ENCODE measurements at regions not wholly inside any gene's neighbourhood (a gene's known extent, or its start where the extent isn't known, plus 50 kb on each side); places are given as distances from the start of the nearest gene placed in this dataset.
"Not testable (repeated sequence)": the region's sequence is repeated elsewhere in the genome, so short reads cannot be mapped to it uniquely, and the experiment has no call there.

DNA sequence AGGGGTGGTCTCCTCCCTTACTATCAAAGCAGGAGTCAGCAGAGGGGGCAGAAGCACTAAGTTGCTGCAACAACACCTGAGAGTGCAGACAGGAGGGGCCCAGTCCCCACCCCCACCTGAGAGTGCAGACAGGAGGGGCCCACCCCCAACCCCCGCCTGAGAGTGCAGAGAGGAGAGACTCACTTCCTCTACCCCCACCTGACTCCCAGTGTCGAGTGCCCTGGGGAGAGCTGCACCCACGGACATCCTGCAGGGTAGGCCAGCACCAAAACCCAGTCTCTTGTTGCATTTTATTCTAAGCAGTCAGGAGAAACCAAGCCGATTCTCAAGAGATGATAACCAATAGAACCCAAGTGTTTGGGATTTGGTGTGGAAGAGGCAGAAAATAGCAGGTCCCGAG is 78.4 kb downstream of the NAPG start:
- Histone ChIP-seq H3K9me3 (replicated peaks in 1 of 11) (peaks cover 10 to 41% (median 23%) of the 10 kb centered on the region in 11 experiments), H3K4me2 (no peak overlapping the region), H3K4me3 (no peak overlapping the region), H3K9ac (no peak overlapping the region), H3K36me3 (0 out of 22 replicates have a peak, but pooled peaks cover 0 to 3% (median 0%) of the 10 kb centered on the region in 11 experiments), H3K27ac (no peak overlapping the region), H4K20me1 (no peaks in the 10 kb centered on the region), H3K4me1 (0 out of 20 replicates have a peak, but pooled peaks cover 0 to under 1% (median 0%) of the 10 kb centered on the region in 10 experiments), H3K27me3 (no peaks in the 10 kb centered on the region)
- TF ChIP-seq Cebpa-rat (IDR thresholded peaks at IDR 0.05) = no peak

- not testable (repeated sequence) for H3K27me3 ChIP-seq, H3K4me3 ChIP-seq, H3K4me1 ChIP-seq, H3K9ac ChIP-seq, H3K36me3 ChIP-seq, H4K20me1 ChIP-seq, H3K27ac ChIP-seq, H3K4me2 ChIP-seq
- H3K9me3 ChIP-seq (replicated peaks in 1 of 11) = peaks cover 10 to 29% (median 21%) of the 10 kb centered on the region in 11 experiments
Measured at GRCh38 chr18:10606881-10607280, 81.1 kb downstream of the NAPG start.

- H3K9ac ChIP-seq, H3K4me2 ChIP-seq, H3K27me3 ChIP-seq, H3K4me3 ChIP-seq, H3K36me3 ChIP-seq, H4K20me1 ChIP-seq, H3K4me1 ChIP-seq, H3K27ac ChIP-seq: not testable (repeated sequence)
- peaks cover 9 to 23% (median 19%) of the 10 kb centered on the region in 11 experiments for H3K9me3 ChIP-seq (replicated peaks in 1 of 11)
Measured at GRCh38 chr18:10607332-10608248, 81.8 kb downstream of the NAPG start.

GRCh38 chr18:10608450-10608849 is 82.6 kb downstream of the NAPG start:
- H3K4me3 ChIP-seq, H3K9ac ChIP-seq, H3K36me3 ChIP-seq, H3K4me2 ChIP-seq, H3K27me3 ChIP-seq, H4K20me1 ChIP-seq: not testable (repeated sequence)
- peaks cover 0 to 11% (median 0%) of the 10 kb centered on the region in 10 experiments; a peak in 2 of 20 replicates for H3K4me1 ChIP-seq
- peaks cover 3 to 14% (median 11%) of the 10 kb centered on the region in 11 experiments for H3K9me3 ChIP-seq (replicated peaks in 1 of 11)
- H3K27ac ChIP-seq = peak overlapping the region in 1 of 11 experiments; percentile 60; a peak in 2 of 22 replicates

GRCh38 chr18:10609046-10609445 is 83.2 kb downstream of the NAPG start:
- H3K27ac ChIP-seq; H3K4me2 ChIP-seq; H4K20me1 ChIP-seq; H3K36me3 ChIP-seq; H3K9ac ChIP-seq; H3K4me3 ChIP-seq; H3K27me3 ChIP-seq; H3K9me3 ChIP-seq (replicated peaks in 1 of 11): not testable (repeated sequence)
- H3K4me1 ChIP-seq = peaks cover 0 to 12% (median 0%) of the 10 kb centered on the region in 10 experiments; a peak in 2 of 20 replicates

DNA sequence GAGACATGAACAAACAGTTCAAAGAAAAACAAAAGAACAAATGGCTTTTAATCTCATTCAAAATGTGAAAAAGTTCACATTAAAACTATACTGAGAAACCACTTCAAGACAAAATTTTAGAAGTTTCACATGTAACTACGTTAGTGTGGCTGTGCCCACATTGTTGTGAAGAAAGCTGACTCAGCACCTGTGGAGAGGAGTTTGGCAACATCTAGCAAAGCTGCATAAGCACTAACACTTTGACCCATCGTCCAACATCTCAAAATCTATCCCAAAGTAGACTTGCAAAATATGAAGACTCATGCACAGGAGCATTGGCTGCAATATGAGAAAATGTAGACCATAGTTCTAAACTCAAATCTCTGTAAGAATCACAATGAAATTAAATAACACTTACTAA is 87.4 kb downstream of the NAPG start:
- 0 out of 22 replicates have a peak overlapping the region, but pooled peaks of 1 of the 11 experiments have one; percentile 10 for H3K27ac ChIP-seq
- H3K4me2 ChIP-seq; H3K9ac ChIP-seq; H3K36me3 ChIP-seq; H3K4me3 ChIP-seq; H3K9me3 ChIP-seq (replicated peaks in 1 of 11); H4K20me1 ChIP-seq; H3K27me3 ChIP-seq: not testable (repeated sequence)
- peaks cover 0 to 12% (median 0%) of the 10 kb centered on the region in 10 experiments; a peak in 2 of 20 replicates for H3K4me1 ChIP-seq

DNA sequence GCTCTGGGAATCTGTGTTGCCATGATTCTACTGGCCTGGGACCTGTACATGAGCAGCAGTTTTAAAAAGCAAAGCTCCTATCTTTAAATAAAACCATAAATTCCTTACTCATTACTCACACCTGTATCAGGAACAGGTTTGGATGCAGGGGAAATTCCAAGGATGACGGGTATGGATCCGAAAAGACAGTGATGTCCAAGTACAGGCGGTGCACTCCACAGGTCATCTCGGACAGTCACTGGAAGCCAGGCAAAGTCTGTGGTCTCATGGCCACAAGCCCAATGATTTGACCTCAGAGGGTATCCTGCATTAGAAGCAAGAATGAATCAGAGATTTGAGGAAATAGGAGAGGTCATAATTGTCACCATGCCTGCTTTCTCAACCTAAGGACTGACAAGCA is 90.9 kb downstream of the NAPG start:
- not testable (repeated sequence) for H3K36me3 ChIP-seq; H4K20me1 ChIP-seq; H3K4me3 ChIP-seq; H3K9me3 ChIP-seq (replicated peaks in 1 of 11); H3K4me2 ChIP-seq; H3K27me3 ChIP-seq; H3K27ac ChIP-seq; H3K9ac ChIP-seq
- peaks cover 0 to 15% (median 0%) of the 10 kb centered on the region in 10 experiments; a peak in 3 of 20 replicates for H3K4me1 ChIP-seq

DNA sequence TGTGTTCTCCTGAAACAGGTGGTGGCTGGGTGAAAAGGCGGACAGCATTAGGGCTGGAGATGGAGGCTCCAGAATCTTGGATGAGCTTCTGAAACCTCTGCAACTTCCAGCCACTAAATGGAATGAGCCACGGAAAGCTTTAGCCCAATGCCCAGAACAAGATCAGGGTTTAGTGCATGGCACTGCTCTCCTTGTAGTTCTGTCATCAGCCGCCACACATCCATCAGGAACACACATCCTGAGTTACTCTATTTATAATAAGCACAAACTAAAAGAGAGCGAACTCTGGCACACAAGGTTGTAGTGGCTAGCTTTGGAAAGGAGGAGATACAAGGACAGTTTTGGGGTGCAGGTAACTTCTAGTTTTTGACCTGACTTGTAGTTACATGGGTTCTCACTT is 93.0 kb downstream of the NAPG start:
- not testable (repeated sequence) for H3K4me1 ChIP-seq; H3K36me3 ChIP-seq; H3K9ac ChIP-seq; H3K4me3 ChIP-seq; H3K27ac ChIP-seq; H3K4me2 ChIP-seq; H3K27me3 ChIP-seq; H4K20me1 ChIP-seq; H3K9me3 ChIP-seq (replicated peaks in 1 of 11)

DNA sequence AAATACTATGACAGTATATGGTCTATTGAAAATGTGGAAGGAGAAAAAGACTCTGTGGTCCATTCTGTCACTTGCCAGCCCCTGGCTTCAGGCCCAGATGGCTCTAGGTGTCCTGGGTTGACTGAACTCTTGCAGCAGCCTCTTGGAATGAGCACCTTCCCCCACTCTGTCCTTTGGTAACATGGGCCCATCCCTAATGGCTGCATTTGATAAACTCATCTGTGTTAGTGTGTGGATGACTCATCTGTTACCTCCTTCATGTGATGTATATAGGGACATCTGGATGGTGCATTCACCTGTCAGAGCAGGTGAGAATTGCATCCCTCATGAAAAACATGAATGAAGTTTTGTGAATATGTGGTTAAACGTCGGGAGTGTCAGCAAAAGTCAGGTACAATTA is 93.5 kb downstream of the NAPG start:
- H3K9me3 ChIP-seq (replicated peaks in 1 of 11); H3K4me2 ChIP-seq; H3K4me1 ChIP-seq; H3K9ac ChIP-seq; H3K27ac ChIP-seq; H3K4me3 ChIP-seq; H4K20me1 ChIP-seq; H3K36me3 ChIP-seq; H3K27me3 ChIP-seq: not testable (repeated sequence)

GRCh38 chr18:10619833-10620232 is 94.0 kb downstream of the NAPG start:
- not testable (repeated sequence) for H3K4me1 ChIP-seq; H3K4me3 ChIP-seq; H3K9me3 ChIP-seq (replicated peaks in 1 of 11); H3K4me2 ChIP-seq; H3K27me3 ChIP-seq; H4K20me1 ChIP-seq; H3K27ac ChIP-seq; H3K36me3 ChIP-seq; H3K9ac ChIP-seq

Measured in BLaER1 treated with 17β-estradiol and CSF1 and Interleukin-3, amounts not matched to agents 10 nM and 100 nM (cell line).